ENCODE measurements at regions not wholly inside any gene's neighbourhood (a gene's known extent, or its start where the extent isn't known, plus 50 kb on each side); places are given as distances from the start of the nearest gene placed in this dataset.

DNA sequence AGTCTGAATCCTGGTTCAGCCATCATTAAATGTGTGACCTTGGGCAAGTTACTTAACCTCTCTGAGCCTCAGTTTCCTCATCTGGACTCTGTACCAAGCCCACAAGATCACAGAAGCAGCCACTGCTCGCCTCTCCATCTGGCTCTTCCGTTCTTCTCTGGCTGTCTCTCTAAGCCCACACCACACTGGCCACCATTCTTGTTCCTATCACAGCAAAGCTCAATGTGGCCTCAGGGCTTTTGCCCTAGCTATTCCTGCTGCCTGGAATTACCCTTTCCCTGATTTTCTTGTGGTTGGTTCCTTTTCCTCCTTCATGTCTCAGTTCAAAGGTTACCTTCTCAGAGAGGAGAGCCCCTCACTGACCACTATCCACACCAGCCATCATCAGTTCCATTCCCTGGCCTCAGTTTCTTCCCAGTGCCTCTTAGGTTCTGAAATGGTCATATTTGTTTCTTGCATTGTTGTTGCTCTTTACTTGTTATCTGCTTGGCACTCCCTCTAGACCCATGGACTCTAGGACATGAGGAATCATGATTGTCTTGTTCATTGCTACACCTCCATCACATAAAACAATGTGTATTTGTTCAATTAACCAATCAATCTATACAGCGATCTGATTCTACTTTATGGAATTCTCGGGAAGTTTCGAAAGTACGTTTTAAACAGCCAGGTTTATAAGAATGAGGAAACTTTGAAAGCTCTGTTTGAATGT is 56.5 kb upstream of the PTPN1 start:
- TF ChIP-seq, protein P1, sequence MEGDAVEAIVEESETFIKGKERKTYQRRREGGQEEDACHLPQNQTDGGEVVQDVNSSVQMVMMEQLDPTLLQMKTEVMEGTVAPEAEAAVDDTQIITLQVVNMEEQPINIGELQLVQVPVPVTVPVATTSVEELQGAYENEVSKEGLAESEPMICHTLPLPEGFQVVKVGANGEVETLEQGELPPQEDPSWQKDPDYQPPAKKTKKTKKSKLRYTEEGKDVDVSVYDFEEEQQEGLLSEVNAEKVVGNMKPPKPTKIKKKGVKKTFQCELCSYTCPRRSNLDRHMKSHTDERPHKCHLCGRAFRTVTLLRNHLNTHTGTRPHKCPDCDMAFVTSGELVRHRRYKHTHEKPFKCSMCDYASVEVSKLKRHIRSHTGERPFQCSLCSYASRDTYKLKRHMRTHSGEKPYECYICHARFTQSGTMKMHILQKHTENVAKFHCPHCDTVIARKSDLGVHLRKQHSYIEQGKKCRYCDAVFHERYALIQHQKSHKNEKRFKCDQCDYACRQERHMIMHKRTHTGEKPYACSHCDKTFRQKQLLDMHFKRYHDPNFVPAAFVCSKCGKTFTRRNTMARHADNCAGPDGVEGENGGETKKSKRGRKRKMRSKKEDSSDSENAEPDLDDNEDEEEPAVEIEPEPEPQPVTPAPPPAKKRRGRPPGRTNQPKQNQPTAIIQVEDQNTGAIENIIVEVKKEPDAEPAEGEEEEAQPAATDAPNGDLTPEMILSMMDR (IDR thresholded peaks at IDR 0.05) = no peak
- no peak for TF ChIP-seq POLR2A (IDR thresholded peaks at IDR 0.05)

Measured in adrenal gland (tissue), 5 donors.